ENCODE measurements at regions not wholly inside any gene's neighbourhood (a gene's known extent, or its start where the extent isn't known, plus 50 kb on each side); places are given as distances from the start of the nearest gene placed in this dataset.

GRCh38 chr10:55628260-55628701 lies 732.8 kb downstream of the ZWINT start:
- TF ChIP-seq CSRNP3 (CRISPR knock-in tag; IDR thresholded peaks at IDR 0.05) (no peak), ZNF565 (CRISPR knock-in tag; conservative IDR thresholded peaks at IDR 0.05; ENCODE audit: low read depth) (no peak), ZC3H10 (CRISPR knock-in tag; IDR thresholded peaks at IDR 0.05) (no peak), SNAI2 (CRISPR knock-in tag; IDR thresholded peaks at IDR 0.05) (no peak), GLIS3 (CRISPR knock-in tag; IDR thresholded peaks at IDR 0.05) (no peak)
